Transverse colon (tissue), 4 donors: ENCODE measurements at regions not wholly inside any gene's neighbourhood (a gene's known extent, or its start where the extent isn't known, plus 50 kb on each side); places are given as distances from the start of the nearest gene placed in this dataset.

ENCODE experiments used
- DNase-seq: peaks from one replicate; pipeline ENCODE4 v3.0.0-alpha.2; 2019
- H3K27ac ChIP-seq, 4 donors: fragments of 200-600 bp; sonication (generic); 2 replicates each; pipeline ENCODE4 v1.5.1; 2016 to 2018; ENCODE audit warnings: inconsistent platforms in 4 of 4
- H3K27me3 ChIP-seq: fragments of 200-600 bp; sonication (generic); 2 replicates; pipeline ENCODE4 v1.5.1; 2017; ENCODE audit warnings: inconsistent platforms
- H3K36me3 ChIP-seq, 4 donors: fragments of 200-600 bp; sonication (generic); 2 replicates each; pipeline ENCODE4 v1.5.1; 2017 to 2019; ENCODE audit warnings: inconsistent platforms in 4 of 4
- H3K4me1 ChIP-seq, 4 donors: fragments of 200-600 bp; sonication (generic); 2 replicates each; pipeline ENCODE4 v1.5.1; 2017 to 2020; ENCODE audit warnings: inconsistent platforms in 4 of 4
- H3K4me3 ChIP-seq, 4 donors: fragments of 200-600 bp; sonication (generic); 1 replicate in 1 of 4; 2 replicates in 3 of 4; pipeline versions ENCODE4 v1.5.1 to v1.6.1; 2017 to 2019; ENCODE audit warnings: inconsistent platforms in 4 of 4
- H3K9me3 ChIP-seq, 2 donors: fragments of 200-600 bp; sonication (generic); 2 replicates each; pipeline ENCODE4 v1.5.1; 2017 to 2019; ENCODE audit warnings: inconsistent platforms in 2 of 2
- EP300 ChIP-seq: sonication (generic); formaldehyde crosslinking; IDR thresholded peaks from one replicate; pipeline ENCODE4 v1.6.1; 2017; ENCODE audit warnings: antibody characterized with exemption, low read depth
- POLR2A ChIP-seq: fragments of 450-650 bp; IDR thresholded peaks from one replicate; pipeline ENCODE4 v1.6.1; 2016; ENCODE audit warnings: antibody characterized with exemption, mild to moderate bottlenecking, moderate library complexity
- POLR2AphosphoS5 ChIP-seq, 3 donors: sonication (generic); formaldehyde crosslinking; IDR thresholded peaks; one replicate each; pipeline ENCODE4 v1.6.1; 2016; ENCODE audit warnings: antibody characterized with exemption in 3 of 3
- WGBS, 2 donors: methylation state at CpG; one replicate each; pipeline ENCODE4 v1.1.5; 2018; ENCODE audit warnings: low coverage in 1 of 2; 5-methylcytosine and 5-hydroxymethylcytosine counted together
- in situ Hi-C, 4 donors: fragments of 200-750 bp; cut with MboI; loops; one replicate each; pipeline versions ENCODE4 v1.15.0 to v1.15.1; 2017; ENCODE audit warnings: low sequenced_read_pairs in 3 of 4, low pct_ligation_motif_present in 1 of 4, low pct_unique_long_range_greater_than_20kb in 1 of 4
- intact Hi-C: fragments of 100-400 bp; cut with DNase I; formaldehyde crosslinking; loops from one replicate; pipeline ENCODE4 v1.15.1; 2023; ENCODE audit warnings: low total_unique reads
- TF ChIP-seq, protein P1 (sequence below), 5 experiments: fragments of 200-600 bp in 3 of 5; fragments of 450-650 bp in 2 of 5; sonication (generic) in 3 of 5; IDR thresholded peaks; 1 replicate in 2 of 5; 2 replicates in 3 of 5; pipeline ENCODE4 v1.5.1; 2016 to 2017; ENCODE audit warnings: antibody characterized with exemption in 5 of 5, inconsistent platforms in 3 of 5, mild to moderate bottlenecking in 2 of 5, moderate library complexity in 1 of 5

DNA sequence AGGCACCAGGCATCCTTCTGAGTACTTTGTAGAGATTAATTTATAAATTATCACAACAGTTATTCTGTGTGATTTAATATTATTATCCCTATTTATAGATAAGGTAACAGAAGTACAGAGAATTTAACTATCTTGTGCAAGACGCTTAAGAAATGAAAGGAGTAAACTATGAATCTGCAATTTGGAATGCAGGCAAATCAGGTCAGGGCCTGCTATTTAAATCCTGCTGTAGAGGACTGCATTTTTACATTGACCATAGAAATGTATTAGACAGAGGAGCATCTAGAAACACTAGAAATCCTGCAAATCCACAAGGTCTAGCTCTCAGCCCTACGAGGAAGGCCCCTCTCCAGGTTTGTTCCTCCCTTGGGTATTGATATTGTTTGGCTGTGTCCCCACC lies 336.2 kb downstream of the ETS1 start:
- intact Hi-C loops (no loop called here), in situ Hi-C loops (no loop called here)
- Histone ChIP-seq H3K27ac (no peak overlapping the region), H3K4me1 (peaks cover 0 to 6% (median 1%) of the 10 kb centered on the region in 4 donors), H3K9me3 (no peaks in the 10 kb centered on the region), H3K36me3 (no peaks in the 10 kb centered on the region), H3K27me3 (no peaks in the 10 kb centered on the region), H3K4me3 (no peak overlapping the region)
- no peak for TF ChIP-seq POLR2A
- TF ChIP-seq EP300, result no peak
- TF ChIP-seq POLR2AphosphoS5 (IDR thresholded peaks at IDR 0.05), result no peak
- TF ChIP-seq, protein P1, sequence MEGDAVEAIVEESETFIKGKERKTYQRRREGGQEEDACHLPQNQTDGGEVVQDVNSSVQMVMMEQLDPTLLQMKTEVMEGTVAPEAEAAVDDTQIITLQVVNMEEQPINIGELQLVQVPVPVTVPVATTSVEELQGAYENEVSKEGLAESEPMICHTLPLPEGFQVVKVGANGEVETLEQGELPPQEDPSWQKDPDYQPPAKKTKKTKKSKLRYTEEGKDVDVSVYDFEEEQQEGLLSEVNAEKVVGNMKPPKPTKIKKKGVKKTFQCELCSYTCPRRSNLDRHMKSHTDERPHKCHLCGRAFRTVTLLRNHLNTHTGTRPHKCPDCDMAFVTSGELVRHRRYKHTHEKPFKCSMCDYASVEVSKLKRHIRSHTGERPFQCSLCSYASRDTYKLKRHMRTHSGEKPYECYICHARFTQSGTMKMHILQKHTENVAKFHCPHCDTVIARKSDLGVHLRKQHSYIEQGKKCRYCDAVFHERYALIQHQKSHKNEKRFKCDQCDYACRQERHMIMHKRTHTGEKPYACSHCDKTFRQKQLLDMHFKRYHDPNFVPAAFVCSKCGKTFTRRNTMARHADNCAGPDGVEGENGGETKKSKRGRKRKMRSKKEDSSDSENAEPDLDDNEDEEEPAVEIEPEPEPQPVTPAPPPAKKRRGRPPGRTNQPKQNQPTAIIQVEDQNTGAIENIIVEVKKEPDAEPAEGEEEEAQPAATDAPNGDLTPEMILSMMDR (IDR thresholded peaks at IDR 0.05), result no peak
- 84 to 86% methylated on average over 2 of the region's 2 CpGs for WGBS, 2 donors
- DNase-seq, result no peak

DNA sequence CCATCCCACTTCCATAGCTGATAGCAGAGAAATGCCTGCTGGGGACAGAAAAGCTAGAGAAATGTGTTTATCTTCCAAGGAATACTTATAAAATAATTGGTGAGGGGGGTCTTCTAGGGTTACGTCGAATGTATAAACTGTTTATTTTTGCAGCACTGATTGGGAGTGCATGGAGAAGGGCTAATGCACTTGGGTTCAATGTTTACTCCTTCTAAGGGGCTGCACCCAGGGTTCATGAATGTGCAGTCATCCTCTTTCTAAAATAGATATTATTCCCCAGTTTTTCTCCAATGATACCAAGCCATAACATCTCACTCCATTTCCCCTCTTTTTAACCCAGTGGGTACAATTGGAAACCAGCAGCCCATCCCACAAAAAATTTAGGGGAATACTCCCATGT lies 336.9 kb downstream of the ETS1 start:
- peaks cover 0 to 7% (median 1%) of the 10 kb centered on the region in 4 donors for H3K4me1 ChIP-seq
- in situ Hi-C loops, result no loop called here
- H3K4me3 ChIP-seq, result no peak overlapping the region
- TF ChIP-seq POLR2A (no peak), EP300 (no peak), POLR2AphosphoS5 (IDR thresholded peaks at IDR 0.05) (no peak)
- TF ChIP-seq, protein P1 (IDR thresholded peaks at IDR 0.05), result no peak
- H3K27ac ChIP-seq, result no peak overlapping the region
- no peaks in the 10 kb centered on the region for H3K36me3 ChIP-seq
- H3K9me3 ChIP-seq, result no peaks in the 10 kb centered on the region
- H3K27me3 ChIP-seq, result no peaks in the 10 kb centered on the region
- no peak for DNase-seq
- intact Hi-C loops, result no loop called here
- 64 to 71% methylated on average over 2 of the region's 2 CpGs for WGBS, 2 donors

DNA sequence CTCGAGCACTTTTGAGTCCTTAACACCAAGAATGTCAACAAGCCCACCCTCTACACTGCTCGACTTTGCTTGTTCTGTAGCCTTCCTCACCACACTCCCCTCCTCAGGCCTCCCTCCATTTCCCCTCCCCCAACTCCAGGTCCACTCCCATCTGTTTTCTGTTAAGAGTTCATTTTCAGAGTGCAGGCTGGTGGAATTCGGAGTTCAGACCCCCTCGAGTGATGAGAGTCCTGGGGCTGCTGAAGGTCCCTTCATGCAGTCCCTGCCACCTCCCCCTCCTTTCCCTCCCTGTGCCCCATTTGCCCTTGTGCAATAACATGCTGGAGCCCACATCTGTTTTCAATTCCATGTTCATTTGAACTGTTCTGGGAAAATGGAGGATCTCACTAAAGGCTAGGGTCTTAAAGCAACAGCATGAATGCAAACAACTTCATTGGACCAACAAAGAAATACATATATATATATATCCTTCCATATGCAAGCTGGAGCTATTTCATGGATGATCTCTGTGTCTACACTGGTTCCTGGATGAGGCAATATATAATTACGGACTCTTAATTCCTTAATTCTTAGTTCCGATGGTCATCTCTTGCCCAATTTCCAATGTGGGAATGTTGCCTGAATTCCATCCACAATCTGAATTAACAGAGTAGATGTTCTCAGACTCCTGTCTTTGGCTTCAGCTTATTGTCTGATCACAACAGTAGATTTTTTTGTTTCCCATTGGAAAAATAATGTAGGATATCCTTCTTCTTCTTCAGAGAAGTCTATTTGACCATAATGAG lies 340.4 kb downstream of the ETS1 start:
- no peaks in the 10 kb centered on the region for H3K27me3 ChIP-seq
- in situ Hi-C loops (no loop called here), intact Hi-C loops (no loop called here)
- no peak overlapping the region for H3K4me3 ChIP-seq
- peaks cover 0 to 7% (median 1%) of the 10 kb centered on the region in 4 donors for H3K4me1 ChIP-seq
- 66 to 69% methylated on average over 6 of the region's 6 CpGs for WGBS, 2 donors
- TF ChIP-seq EP300 (no peak), POLR2AphosphoS5 (IDR thresholded peaks at IDR 0.05) (no peak), POLR2A (no peak)
- TF ChIP-seq, protein P1 (IDR thresholded peaks at IDR 0.05), result no peak
- H3K36me3 ChIP-seq, result no peaks in the 10 kb centered on the region
- peak overlapping the region in 1 of 4 donors; percentile 1 for H3K27ac ChIP-seq
- no peaks in the 10 kb centered on the region for H3K9me3 ChIP-seq
- no peak for DNase-seq

DNA sequence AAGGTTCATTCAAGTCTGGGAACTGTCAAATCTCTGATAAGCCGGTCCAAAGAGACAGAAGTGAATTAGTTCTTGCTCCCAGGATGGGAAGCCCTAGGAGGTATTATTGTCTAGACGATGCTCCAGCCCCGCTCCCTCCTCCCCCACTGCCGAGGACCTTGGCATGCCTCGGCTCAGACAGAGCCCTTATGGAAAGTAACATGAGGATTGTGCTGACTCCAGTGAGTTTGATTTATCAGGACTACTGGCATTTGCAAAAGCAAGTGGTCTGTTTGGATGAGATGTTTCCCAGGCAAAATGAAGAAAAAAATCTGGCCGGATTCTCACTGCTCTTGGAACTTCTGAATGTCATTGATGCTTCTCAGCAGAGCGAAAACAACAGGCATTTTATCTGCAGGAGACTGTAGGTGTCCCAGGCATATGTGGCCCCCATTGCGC lies 341.0 kb downstream of the ETS1 start:
- in situ Hi-C loops (no loop called here), intact Hi-C loops (no loop called here)
- no peaks in the 10 kb centered on the region for H3K36me3 ChIP-seq
- no peaks in the 10 kb centered on the region for H3K27me3 ChIP-seq
- H3K4me3 ChIP-seq, result no peak overlapping the region
- 54 to 70% methylated on average over 7 to 8 of the region's 8 CpGs for WGBS, 2 donors
- no peaks in the 10 kb centered on the region for H3K9me3 ChIP-seq
- H3K27ac ChIP-seq, result peak overlapping the region in 1 of 4 donors; percentile 1
- TF ChIP-seq, protein P1 (IDR thresholded peaks at IDR 0.05), result no peak
- peak in 1 of 3 donors; percentile 42 for TF ChIP-seq POLR2AphosphoS5 (IDR thresholded peaks at IDR 0.05)
- DNase-seq, result no peak
- peaks cover 0 to 7% (median 1%) of the 10 kb centered on the region in 4 donors for H3K4me1 ChIP-seq
